GM21723 (cell line): ENCODE measurements at regions not wholly inside any gene's neighbourhood (a gene's known extent, or its start where the extent isn't known, plus 50 kb on each side); places are given as distances from the start of the nearest gene placed in this dataset.
"Not testable (repeated sequence)": the region's sequence is repeated elsewhere in the genome, so short reads cannot be mapped to it uniquely, and the experiment has no call there.

Experiments used
- ATAC-seq: cut with Tn5 transposase; IDR thresholded peaks from one replicate; pipeline ENCODE4 v1.9.1; 2021; ENCODE audit warnings: mild to moderate bottlenecking, moderate library complexity; ENCODE audit not compliant: unreplicated experiment

DNA sequence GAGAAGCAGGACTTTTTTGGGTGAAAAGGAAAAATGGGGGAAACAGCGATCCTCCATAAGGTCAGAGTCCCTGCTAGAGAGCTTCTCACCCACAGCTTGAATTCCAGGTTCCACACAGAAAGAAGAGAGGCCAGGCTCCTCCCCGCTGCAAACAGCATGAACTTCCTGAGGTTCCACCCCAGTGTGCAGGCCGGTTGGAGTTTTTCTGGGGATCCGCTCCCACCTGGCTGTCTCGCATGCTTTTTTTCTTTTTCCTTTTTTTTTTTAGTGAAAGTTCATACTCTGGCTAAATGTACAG lies 595.1 kb upstream of the ZP4 start:
- ATAC-seq, result no peak

DNA sequence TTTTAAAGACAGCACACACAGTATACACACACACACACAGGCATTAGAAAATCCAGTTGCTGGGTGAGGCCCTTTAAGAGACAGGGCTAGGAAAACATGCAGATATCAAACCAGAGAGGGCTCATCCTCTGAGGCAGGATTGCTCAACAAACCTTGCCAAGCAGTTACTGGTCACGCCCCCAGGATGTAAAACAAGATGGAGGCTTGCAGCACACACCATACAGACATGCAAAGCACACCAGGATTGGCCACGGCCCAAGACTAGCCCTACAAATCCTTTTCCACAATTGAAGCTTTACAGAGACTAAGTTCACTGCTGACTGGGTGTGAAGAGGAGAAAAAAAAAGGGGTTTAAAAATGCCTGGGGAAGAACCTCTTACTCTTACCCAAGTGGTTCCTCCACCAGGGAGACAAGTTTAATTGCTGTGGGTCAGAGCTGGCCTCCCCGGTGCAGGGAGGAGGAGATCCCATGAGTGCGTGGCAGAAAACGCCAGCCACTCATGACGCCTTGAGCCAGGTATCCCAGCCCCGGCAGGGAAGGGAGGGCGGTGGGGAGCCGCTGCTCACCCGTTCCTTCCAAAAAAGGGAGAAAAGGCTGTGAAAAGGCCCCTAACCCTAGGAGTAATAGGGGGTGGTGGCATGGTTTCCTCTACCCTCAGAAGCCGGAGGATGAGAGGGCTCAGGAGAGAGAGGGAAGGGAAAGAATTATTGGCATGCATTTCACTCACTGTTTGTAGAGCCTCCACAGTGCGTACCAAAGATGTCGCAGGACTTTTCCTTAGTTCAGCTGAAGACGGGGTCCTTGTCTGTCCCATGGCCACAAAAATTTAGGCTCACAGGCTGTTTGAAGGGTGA lies 594.6 kb upstream of the ZP4 start:
- no peak for ATAC-seq

DNA sequence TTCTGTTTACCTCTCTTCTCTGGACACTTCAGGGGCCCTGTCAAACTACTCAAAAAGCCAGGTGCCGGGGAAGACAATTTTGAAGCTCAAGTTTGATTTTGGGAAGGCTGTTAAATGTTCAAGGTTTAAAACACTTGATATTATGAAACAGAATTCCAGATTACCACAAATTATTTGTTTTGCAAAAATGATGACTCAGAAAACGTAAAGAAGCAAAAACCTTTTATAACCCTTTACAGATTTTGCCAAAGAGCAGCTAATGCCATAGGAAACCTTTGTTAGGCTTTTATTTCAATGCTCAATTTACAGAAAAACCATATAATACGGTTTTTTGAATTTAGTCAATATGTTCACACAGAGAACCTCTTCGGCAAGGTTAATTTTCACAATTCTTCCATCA lies 593.4 kb upstream of the ZP4 start:
- no peak for ATAC-seq

DNA sequence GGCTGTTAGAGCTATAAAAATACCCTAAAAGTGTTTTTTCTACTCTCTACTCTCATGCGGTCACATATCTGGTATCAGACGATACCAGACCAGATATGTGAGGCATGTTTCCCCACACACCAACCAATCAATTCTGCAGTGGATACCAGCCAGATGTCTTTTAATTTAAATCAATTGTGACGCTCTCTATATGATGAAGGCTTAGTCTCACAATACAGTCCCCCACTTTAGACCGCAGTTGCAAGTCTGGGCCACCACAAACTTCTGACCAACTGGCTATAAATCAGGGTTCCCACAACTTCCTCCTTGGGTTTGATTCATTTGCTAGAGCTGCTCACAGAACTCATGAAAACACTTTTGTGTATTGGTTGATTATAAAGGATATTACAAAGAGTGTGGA lies 586.1 kb upstream of the ZP4 start:
- no peak for ATAC-seq

DNA sequence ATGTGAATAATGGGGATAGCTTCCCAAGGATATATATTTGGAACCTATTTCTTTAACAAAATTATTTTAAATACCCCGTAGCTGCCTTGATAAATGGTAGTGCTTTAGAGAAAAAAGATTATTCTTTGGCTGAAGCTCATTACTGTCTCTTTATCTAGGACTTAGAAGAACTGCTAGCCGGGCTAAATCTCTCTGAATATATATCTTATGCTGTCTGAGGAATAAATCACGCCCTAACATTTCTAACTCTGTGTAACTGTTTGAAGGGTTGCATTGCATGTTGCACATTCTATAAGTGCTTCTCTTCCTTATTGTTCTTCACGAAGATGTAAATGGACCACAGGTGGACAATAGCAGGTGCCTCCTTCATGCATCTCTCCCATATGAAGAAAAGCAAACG lies 585.0 kb upstream of the ZP4 start:
- ATAC-seq, result no peak

DNA sequence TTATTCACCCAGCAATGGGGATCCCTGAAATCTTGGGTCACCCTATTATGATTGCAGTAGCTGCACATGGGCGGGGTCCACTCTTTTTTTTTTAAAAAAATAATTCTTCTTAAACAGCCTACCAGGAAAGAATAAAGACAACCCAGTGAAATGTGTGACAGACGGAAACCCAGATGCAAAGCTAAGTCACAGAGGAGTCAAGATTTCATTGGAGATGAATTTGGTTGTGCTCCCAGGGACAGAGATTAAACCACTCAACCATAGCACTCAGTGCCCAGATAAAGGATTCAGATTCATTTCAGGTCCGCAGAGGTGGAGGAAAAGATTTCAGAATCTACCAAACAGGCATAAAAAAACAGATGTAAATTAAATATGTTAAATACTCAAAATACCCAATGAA lies 583.5 kb upstream of the ZP4 start:
- ATAC-seq, result no peak

DNA sequence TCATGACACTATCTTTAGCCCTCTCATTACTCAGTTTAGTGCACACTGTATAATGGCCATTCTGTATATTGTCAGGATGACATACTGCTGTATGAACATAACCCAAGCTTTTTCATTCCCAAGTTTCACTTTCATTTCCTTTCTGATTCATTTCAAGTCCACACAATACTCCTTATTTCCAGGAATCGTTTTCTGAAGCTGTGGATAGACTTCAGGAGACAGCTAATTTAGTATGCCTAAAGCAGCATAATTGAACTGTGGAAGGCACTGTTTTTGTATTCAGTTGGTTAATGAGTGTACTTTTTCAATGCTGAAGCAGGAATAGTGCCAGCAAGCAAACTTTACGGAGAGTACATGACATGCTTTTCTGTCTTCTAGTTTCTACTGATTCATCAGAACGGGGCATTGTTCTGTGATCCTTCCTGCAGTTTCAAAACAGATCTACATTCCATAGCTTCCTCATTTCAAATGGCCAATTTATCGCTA lies 578.5 kb upstream of the ZP4 start:
- ATAC-seq, result no peak

DNA sequence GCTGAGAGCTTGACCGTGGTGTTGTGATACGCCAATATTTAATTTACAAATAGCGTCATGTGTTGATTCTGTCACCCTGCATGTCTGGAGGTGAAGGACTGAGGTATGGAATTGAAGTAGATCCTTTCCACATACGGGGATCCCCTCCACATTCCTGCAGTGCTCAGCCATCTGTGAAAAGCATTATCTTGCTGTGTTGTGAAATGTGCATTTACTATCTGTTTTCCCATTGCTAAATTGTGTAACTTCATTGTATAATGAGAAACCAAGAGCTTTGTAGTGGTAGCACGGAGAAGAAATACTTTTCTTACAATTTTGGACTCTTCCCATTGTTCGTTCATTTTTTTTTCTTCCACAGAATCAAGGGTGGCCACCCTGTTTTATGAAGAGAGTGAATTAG lies 577.3 kb upstream of the ZP4 start:
- ATAC-seq, result no peak

DNA sequence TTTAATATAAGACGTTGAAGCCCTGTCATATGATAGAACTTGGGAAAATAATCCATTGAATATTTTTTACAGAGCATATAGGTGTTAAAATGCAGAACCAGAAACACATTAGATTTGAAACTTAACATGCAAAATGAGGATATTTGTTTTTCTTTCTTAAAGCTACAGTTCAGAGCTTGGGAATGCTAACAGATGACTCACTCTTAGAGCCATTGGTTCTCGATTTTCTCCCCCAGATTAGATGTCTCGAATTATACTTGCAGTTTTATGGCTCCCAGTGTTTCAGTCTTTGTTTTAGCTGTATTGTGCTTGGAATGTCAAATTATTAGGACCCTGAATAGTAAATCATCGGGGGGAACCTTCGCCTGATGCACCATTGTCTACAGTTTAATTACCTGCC lies 575.7 kb upstream of the ZP4 start:
- ATAC-seq, result no peak

DNA sequence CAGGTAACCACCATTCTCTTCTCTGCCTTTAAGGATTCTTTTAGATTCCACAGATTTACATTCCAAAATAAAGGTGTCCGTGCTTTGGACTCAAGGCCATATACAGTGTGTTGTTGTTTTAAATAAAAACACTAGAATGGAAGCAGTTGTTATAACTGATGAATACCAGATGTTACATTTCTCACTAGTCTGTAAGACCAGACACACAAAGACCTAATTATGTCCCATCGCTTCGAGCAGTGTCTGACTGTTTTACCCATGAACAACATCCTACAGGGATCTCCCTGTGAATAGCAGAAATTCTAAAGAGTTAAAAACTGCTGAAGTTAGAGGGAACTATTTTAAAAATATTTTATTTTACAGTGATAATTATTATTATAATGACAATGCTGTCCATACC lies 574.7 kb upstream of the ZP4 start:
- no peak for ATAC-seq

DNA sequence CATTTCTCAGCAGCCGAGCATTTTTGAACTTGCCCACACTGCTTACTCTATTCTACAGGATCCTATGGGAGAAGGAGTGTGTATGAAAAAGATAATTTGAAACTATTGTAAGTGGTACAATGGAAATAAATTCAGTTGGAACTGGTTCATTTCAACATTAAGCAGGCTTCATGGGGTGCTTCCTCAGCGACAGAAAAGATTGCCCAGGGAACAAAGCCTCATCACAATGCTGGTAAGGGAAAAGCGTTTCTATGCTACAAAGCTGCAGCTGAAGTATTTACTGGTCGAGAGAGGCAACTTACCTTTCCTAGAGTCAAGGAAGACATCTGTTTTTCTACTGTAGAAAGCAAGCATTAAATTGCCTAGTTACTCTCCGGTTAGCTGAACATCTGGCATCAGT lies 568.2 kb upstream of the ZP4 start:
- ATAC-seq, result no peak

DNA sequence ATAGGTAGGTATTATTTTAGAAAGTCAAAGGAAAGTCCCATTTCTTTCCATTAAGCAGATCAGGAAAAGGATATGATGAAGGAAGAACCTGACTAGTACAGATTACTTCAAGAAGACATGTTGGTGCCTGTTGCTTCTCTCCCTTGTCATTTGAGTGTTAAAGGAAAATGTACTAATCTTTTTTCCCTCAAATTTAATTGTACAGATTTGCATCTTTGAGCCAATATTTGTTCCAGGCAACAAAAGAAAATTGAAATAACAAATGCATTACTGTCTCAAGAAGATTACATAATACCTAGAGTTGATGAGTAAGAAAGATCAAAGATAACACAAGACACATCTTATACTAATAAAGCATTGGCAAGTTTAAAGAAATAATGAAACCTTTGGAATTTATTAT lies 566.9 kb upstream of the ZP4 start:
- no peak for ATAC-seq

DNA sequence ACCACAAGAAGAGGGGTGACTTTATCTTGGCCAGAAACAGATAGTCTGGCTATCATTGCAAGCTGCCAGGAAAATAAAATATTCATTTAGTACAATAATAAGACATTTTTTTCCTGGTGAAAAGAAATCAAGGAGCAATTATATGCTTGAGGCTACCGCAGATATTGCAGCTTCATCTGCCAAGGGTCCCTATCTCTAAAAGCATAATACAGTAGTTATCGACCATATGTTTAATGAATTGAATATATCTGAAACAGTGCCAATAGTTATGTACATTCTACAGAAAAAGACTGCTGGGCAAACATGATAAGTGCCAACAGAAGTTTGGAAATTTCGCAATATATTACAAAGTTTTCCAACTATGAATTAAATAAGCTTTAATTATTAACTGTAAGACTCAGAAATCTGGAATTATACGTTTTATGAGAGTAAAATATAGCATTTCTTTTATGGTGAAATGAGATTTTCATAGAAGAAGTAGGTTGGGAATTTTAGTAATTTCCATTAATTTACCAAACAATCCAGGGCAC lies 561.1 kb upstream of the ZP4 start:
- no peak for ATAC-seq

DNA sequence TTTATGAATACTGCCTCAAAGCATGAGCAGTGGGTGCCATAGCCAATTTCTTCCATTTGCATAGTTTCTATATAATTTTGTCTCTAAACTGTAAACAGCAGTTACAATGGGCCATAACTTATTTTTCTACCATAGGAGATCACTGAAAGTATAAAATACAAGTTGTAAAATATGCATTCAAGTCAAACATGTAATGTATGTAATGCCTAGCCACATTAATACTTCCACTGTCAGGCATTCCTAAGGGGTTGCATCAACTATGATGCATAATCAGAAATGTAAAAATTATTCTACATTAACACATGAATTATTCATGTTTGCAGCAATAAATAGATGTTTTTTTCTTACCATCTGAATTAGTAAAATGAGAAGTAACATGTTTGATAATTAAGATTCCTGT lies 560.3 kb upstream of the ZP4 start:
- no peak for ATAC-seq

DNA sequence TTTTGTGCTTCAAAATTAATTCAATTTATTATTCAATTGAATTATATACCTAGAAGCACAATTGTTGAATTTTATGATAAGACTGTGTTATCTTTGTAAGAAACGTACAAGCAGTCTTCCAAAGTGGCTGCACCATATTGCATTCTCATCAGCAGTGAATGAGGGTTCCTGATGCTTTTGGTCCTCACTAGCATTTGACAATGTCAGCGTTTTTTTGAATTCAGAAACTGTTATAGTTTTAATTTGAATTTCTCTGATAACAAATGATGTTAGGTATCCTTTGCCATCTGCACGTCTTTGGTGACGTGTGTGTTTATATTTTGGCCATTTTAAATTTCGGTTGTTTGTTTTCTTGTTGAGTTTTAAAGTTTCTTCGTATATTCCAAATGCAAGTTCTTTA lies 553.0 kb upstream of the ZP4 start:
- no peak for ATAC-seq

DNA sequence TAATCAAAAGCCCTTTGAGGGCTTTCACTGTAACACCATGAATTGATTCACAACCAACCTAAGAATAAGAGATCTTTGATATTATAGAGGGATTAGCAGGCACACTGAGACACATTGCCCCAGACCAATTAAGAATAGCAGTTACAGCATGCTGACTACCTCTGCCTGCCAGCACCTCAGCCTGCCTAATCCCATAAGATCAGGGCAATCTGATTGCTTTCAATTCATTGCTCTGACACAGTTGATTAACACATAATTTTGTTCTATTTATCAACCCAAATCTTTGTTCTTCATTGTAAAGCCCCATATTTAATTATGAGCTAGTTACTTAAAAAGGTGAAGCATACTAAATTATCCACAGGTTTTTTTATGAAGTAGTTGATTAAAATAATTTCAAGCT lies 548.8 kb upstream of the ZP4 start:
- no peak for ATAC-seq

DNA sequence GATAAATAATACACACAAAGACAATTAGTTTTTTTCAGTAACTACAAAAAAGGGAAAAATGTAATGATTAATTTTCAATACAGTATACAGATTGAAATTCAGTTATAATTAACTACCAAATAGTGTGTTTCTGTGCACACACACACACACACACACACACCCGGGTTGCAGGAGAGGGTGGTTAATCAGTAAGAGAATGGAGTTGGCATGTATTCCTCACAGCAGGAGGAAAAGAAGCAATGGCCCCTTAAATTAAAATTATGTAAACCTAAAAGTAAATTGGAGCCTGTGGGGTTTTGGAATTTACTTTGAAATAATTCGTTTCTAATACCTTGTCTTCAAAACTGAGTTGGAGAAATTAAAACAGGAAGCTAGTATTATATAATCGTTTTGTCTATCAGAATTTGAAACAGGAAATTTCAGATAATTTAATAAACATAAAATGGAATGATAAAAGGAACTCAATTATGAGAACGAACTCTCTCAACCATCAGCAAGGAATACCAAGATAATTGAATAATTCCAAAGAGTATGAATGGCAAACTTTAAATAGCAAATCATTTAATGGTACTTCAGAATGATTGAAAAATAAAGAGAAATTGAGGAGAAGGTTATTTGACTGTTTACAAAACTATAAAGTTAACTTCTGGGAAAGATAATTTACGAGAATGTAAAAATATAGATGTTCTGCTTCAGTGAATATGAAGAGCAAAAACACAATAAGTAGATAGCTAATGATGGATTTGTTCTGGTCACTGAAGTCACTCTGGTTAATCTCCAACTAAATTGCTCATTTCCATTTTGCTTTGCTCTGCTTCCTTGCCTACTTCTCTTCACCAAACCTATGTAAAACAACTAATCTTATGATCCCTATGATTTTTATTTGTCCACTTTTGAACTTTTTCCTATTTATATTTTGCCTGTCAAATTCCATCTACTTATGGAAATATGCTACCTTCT lies 547.9 kb upstream of the ZP4 start:
- ATAC-seq, result no peak

DNA sequence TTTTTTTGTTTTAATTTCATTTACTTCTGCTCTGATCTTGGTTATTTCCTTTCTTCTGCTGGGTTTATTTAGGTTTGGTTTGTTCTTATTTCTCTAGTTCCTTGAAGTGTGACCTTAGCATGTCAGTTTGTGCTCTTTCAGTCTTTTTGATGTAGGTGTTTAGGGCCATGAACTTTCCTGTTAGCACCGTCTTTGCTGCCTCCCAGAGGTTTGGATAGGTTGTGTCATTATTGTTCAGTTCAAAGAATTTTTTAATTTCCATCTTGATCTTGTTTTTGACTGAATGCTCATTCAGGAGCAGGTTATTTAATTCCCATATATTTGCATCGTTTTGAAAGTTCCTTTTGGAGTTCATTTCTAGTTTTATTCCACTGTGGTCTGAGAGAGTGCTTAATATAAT lies 539.0 kb upstream of the ZP4 start:
- ATAC-seq, result not testable (repeated sequence)

DNA sequence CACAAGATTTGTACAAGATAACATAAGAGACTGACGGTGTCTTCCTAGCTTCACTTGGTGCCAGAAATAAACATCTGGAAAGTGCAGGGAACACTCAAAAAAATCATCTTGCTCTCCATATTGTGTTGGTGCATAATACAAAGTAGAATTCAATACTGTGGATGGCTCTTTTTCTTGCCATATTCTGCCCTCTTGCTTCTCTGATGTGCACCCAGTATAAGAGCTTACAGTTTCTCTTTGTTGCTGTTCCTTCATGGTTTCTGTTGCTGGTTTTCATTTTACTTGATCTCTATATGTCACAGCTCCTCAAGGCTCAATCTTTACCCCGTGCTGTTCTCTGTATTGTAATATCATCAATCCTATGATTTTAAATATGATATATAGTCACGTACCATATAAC lies 528.5 kb upstream of the ZP4 start:
- no peak for ATAC-seq

DNA sequence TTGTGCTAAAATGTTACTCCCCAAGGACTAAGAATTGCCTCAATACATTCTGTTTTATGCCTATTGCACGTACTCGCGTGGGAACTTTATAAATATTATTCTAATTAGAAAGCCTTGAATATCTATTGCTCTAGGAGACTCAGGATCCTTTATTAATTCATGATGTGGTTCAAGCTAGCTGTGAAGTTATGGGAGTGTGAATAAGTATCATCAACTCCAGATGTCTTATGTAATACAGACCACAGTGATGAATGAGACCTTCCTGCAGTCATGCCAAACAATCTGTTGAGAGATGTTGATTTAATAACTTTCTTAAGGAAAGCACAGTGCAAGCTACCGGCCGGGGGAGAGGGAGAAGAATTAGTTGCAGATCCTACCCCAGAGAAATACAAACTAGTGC lies 519.2 kb upstream of the ZP4 start:
- ATAC-seq, result no peak

DNA sequence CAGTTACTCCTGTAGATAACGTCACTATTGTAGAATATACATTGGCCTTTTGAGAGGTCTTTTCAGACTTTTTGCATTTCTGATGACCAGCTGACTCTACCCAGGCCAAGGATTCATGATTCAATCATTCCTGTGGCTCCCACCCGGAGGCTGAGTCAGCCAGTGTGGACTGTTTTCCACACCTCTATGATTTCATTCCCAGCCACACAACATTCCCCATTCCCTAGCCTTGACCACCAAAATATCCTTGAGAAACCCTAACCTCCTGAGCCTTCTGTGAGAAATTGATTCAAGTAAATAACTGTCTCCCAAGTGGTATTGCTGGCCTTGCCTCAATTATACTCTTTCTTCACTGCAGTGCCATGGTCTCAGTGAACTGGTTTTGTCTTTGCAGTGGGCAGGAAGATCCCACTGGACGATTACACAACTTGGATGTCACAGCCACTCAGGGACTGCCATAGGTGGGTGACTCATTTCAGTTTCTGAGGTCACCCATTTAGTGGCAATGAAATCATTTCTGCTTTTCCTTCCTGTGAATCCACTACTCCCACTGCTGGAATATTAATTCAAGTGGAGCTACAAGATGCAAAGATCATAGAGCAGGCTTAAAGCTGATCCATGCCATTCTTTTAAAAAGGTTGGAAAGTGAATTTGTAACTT lies 518.6 kb upstream of the ZP4 start:
- ATAC-seq, result no peak
